Keratinocyte (primary cell): ENCODE measurements at regions not wholly inside any gene's neighbourhood (a gene's known extent, or its start where the extent isn't known, plus 50 kb on each side); places are given as distances from the start of the nearest gene placed in this dataset.

Experiments
- DNase-seq: peaks from one replicate; pipeline ENCODE4 v3.0.0-alpha.2; 2011; ENCODE audit warnings: low read depth, missing footprints, low spot score
- FAIRE-seq: peaks from 2 replicates; lab custom pipeline; 2011; peaks lifted over from hg19 to GRCh38; lab: Jason Lieb, UNC
- H2AFZ ChIP-seq: 2 replicates; pipeline ENCODE4 v1.6.0; 2012; ENCODE audit warnings: low read length, control low read depth, inconsistent platforms; ENCODE audit not compliant: control insufficient read depth
- H3K27ac ChIP-seq: 2 replicates; pipeline ENCODE4 v1.5.1; 2011; ENCODE audit warnings: low read length; ENCODE audit not compliant: control insufficient read depth, insufficient read depth
- H3K27me3 ChIP-seq: 3 replicates; pipeline ENCODE4 v1.6.0; 2011; ENCODE audit warnings: low read length; ENCODE audit not compliant: control insufficient read depth, insufficient read depth; ENCODE audit errors: extremely low read depth
- H3K36me3 ChIP-seq, 2 experiments: 2 replicates in 1 of 2; 3 replicates in 1 of 2; pipeline ENCODE4 v1.5.1; 2011; ENCODE audit warnings: low read length in 2 of 2, mild to moderate bottlenecking in 1 of 2; ENCODE audit not compliant: control insufficient read depth in 2 of 2, insufficient read depth in 2 of 2; ENCODE audit errors: extremely low read depth in 1 of 2
- H3K4me1 ChIP-seq: 3 replicates; pipeline ENCODE4 v1.5.1; 2011; ENCODE audit warnings: low read length; ENCODE audit not compliant: control insufficient read depth, insufficient read depth; ENCODE audit errors: extremely low read depth
- H3K4me2 ChIP-seq: 3 replicates; pipeline ENCODE4 v1.6.0; 2011; ENCODE audit warnings: low read depth, low read length; ENCODE audit not compliant: control insufficient read depth, insufficient read depth; ENCODE audit errors: extremely low read depth
- H3K4me3 ChIP-seq, 3 experiments: fragments of 200-600 bp in 1 of 3; sonication (generic) in 1 of 3; 2 replicates in 2 of 3; 3 replicates in 1 of 3; pipeline ENCODE4 v1.5.1; 2011 to 2016; ENCODE audit warnings: low read length in 3 of 3, mild to moderate bottlenecking in 3 of 3, control low read depth in 2 of 3, inconsistent platforms in 1 of 3, low read depth in 1 of 3, mixed read lengths in 1 of 3, mixed run types in 1 of 3, moderate library complexity in 1 of 3; ENCODE audit not compliant: control insufficient read depth in 2 of 3, insufficient read depth in 2 of 3; ENCODE audit errors: extremely low read depth in 1 of 3
- H3K79me2 ChIP-seq: 2 replicates; pipeline ENCODE4 v1.6.0; 2012; ENCODE audit warnings: low read length; ENCODE audit not compliant: control insufficient read depth, insufficient read depth
- H3K9ac ChIP-seq: 3 replicates; pipeline ENCODE4 v1.6.0; 2011; ENCODE audit warnings: low read length; ENCODE audit not compliant: control insufficient read depth, insufficient read depth; ENCODE audit errors: extremely low read depth
- H3K9me1 ChIP-seq: 3 replicates; pipeline ENCODE4 v1.6.0; 2011; ENCODE audit warnings: low read length; ENCODE audit not compliant: control insufficient read depth, insufficient read depth; ENCODE audit errors: extremely low read depth
- H3K9me3 ChIP-seq: 2 replicates; pipeline ENCODE4 v1.5.1; 2012; ENCODE audit warnings: low read depth, low read length; ENCODE audit not compliant: control insufficient read depth
- H4K20me1 ChIP-seq: 3 replicates; pipeline ENCODE4 v1.6.0; 2011; ENCODE audit warnings: low read length; ENCODE audit not compliant: control insufficient read depth, insufficient read depth; ENCODE audit errors: extremely low read depth
- EZH2 ChIP-seq: IDR thresholded peaks from one replicate; pipeline ENCODE4 v1.6.1; 2012; ENCODE audit warnings: inconsistent platforms, mild to moderate bottlenecking, low read length, moderate library complexity
- dilution Hi-C: fragments of 300-500 bp; cut with MboI; formaldehyde crosslinking; loops from one replicate; pipeline ENCODE4 v1.7.0; 2020; ENCODE audit warnings: low sequenced_read_pairs; ENCODE audit not compliant: extremely low pct_ligation_motif_present
- TF ChIP-seq, protein P1 (sequence below), 3 experiments: IDR thresholded peaks in 1 of 3; conservative IDR thresholded peaks in 1 of 3; optimal IDR thresholded peaks in 1 of 3; 2 replicates in 2 of 3; 3 replicates in 1 of 3; pipeline versions ENCODE3 to v1.5.1; 2011; ENCODE audit warnings: low read length in 3 of 3, mild to moderate bottlenecking in 3 of 3, moderate library complexity in 2 of 3, control low read depth in 1 of 3, inconsistent platforms in 1 of 3; ENCODE audit not compliant: insufficient read depth in 2 of 3; ENCODE audit errors: extremely low read depth in 1 of 3

DNA sequence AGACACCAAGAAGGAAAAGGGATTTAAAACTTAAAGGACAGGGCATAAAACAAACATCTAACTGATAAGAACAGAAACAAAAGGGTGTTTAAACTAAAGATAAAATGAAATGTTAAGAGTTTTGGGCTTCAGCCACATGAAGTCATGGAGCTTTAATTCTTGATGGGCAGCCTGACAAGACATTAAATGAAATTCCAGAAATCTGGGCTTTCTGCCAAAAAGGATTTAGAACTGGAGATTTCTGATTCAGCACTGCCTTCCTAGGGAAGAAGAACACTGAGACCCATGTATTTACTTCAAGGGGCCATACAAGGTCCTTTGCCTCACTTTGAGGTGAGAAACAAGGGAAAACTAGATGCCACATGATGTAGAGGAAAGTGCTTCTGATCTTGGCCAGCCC, 355.9 kb upstream of the RAG2 start:
- DNase-seq: no peak
- Histone ChIP-seq H3K79me2 (no peaks in the 10 kb centered on the region), H3K27me3 (no peaks in the 10 kb centered on the region), H3K9me3 (no peaks in the 10 kb centered on the region), H3K4me2 (no peak overlapping the region), H2AFZ (no peak overlapping the region), H3K9ac (no peak overlapping the region), H4K20me1 (no peaks in the 10 kb centered on the region), H3K4me1 (no peaks in the 10 kb centered on the region), H3K9me1 (no peaks in the 10 kb centered on the region), H3K4me3 (no peak overlapping the region), H3K36me3 (no peaks in the 10 kb centered on the region), H3K27ac (no peak overlapping the region)
- dilution Hi-C loops: no loop called here
- TF ChIP-seq, protein P1, sequence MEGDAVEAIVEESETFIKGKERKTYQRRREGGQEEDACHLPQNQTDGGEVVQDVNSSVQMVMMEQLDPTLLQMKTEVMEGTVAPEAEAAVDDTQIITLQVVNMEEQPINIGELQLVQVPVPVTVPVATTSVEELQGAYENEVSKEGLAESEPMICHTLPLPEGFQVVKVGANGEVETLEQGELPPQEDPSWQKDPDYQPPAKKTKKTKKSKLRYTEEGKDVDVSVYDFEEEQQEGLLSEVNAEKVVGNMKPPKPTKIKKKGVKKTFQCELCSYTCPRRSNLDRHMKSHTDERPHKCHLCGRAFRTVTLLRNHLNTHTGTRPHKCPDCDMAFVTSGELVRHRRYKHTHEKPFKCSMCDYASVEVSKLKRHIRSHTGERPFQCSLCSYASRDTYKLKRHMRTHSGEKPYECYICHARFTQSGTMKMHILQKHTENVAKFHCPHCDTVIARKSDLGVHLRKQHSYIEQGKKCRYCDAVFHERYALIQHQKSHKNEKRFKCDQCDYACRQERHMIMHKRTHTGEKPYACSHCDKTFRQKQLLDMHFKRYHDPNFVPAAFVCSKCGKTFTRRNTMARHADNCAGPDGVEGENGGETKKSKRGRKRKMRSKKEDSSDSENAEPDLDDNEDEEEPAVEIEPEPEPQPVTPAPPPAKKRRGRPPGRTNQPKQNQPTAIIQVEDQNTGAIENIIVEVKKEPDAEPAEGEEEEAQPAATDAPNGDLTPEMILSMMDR (optimal IDR thresholded peaks at IDR 0.05 in 1 of 3, IDR thresholded peaks at IDR 0.05 in 1 of 3, conservative IDR thresholded peaks at IDR 0.05 in 1 of 3; ENCODE audit: extremely low read depth in 1 of 3, insufficient read depth in 2 of 3, low read length in 3 of 3): no peak
- no peak for FAIRE-seq

- Histone ChIP-seq H2AFZ (no peak overlapping the region), H3K4me1 (no peaks in the 10 kb centered on the region), H4K20me1 (no peaks in the 10 kb centered on the region), H3K79me2 (no peaks in the 10 kb centered on the region), H3K4me2 (no peak overlapping the region), H3K36me3 (no peaks in the 10 kb centered on the region), H3K9ac (no peak overlapping the region), H3K9me3 (no peaks in the 10 kb centered on the region), H3K9me1 (no peaks in the 10 kb centered on the region), H3K27ac (no peak overlapping the region), H3K4me3 (no peak overlapping the region), H3K27me3 (no peaks in the 10 kb centered on the region)
- no peak for FAIRE-seq
- dilution Hi-C loops: no loop called here
- no peak for DNase-seq
- TF ChIP-seq, protein P1 (optimal IDR thresholded peaks at IDR 0.05 in 1 of 3, IDR thresholded peaks at IDR 0.05 in 1 of 3, conservative IDR thresholded peaks at IDR 0.05 in 1 of 3; ENCODE audit: extremely low read depth in 1 of 3, insufficient read depth in 2 of 3, low read length in 3 of 3): no peak
- no peak for TF ChIP-seq EZH2
Measured at GRCh38 chr11:36948460-36949127, 350.6 kb upstream of the RAG2 start.
